ENCODE measurements at regions not wholly inside any gene's neighbourhood (a gene's known extent, or its start where the extent isn't known, plus 50 kb on each side); places are given as distances from the start of the nearest gene placed in this dataset.

GRCh38 chr3:116939091-116939490 lies 229.5 kb downstream of the TUSC7 start:
- in situ Hi-C loops (cut with MboI) = no loop called here

GRCh38 chr3:116939550-116939949 lies 230.0 kb downstream of the TUSC7 start:
- DNase-seq = no peak
- Histone ChIP-seq H2AFZ (no peak overlapping the region), H3K27ac (no peak overlapping the region), H3K36me3 (ENCODE audit: low read depth) (no peaks in the 10 kb centered on the region), H3K4me1 (ENCODE audit: insufficient read depth) (no peaks in the 10 kb centered on the region), H3K4me3 (no peak overlapping the region), H3K9ac (no peak overlapping the region), H3F3A (ENCODE audit: insufficient read depth) (no peaks in the 10 kb centered on the region), H3K9me3 (ENCODE audit: low read depth) (no peaks in the 10 kb centered on the region), H3K9me2 (ENCODE audit: insufficient read depth) (0 out of 2 replicates have a peak, but pooled peaks cover 2% of the 10 kb centered on the region), H3K79me2 (ENCODE audit: insufficient read depth) (no peaks in the 10 kb centered on the region), H4K20me1 (ENCODE audit: insufficient read depth) (no peaks in the 10 kb centered on the region), H3K4me2 (ENCODE audit: unreplicated experiment) (no peak overlapping the region), H3K27me3 (replicated peaks; ENCODE audit: insufficient read depth) (no peaks in the 10 kb centered on the region)
- TF ChIP-seq EZH2phosphoT487 (IDR thresholded peaks at IDR 0.05; ENCODE audit: insufficient read depth, low read depth) (no peak), EZH2 (IDR thresholded peaks at IDR 0.05; ENCODE audit: insufficient read depth, poor library complexity, severe bottlenecking) (no peak)
- in situ Hi-C loops (cut with MboI) = no loop called here

More at GRCh38 chr3:116939091-116939490, 229.5 kb downstream of the TUSC7 start:
- H3K4me2 ChIP-seq (ENCODE audit: unreplicated experiment) = no peak overlapping the region
- H3K9me2 ChIP-seq (ENCODE audit: insufficient read depth) = no peaks in the 10 kb centered on the region
- no peaks in the 10 kb centered on the region for H3K36me3 ChIP-seq (ENCODE audit: low read depth)
- H3F3A ChIP-seq (ENCODE audit: insufficient read depth) = no peaks in the 10 kb centered on the region
- H3K27ac ChIP-seq = no peak overlapping the region
- no peaks in the 10 kb centered on the region for H3K4me1 ChIP-seq (ENCODE audit: insufficient read depth)
- no peaks in the 10 kb centered on the region for H3K27me3 ChIP-seq (replicated peaks; ENCODE audit: insufficient read depth)
- no peaks in the 10 kb centered on the region for H3K79me2 ChIP-seq (ENCODE audit: insufficient read depth)
- no peak overlapping the region for H3K9ac ChIP-seq
- H2AFZ ChIP-seq = no peak overlapping the region
- WGBS, 2 experiments (ENCODE audit: low coverage in 1 of 2, low lambda C conversion rate in 2 of 2, missing lambda C conversion rate in 2 of 2) = 34 to 40% methylated on average over 3 of the region's 3 CpGs
- TF ChIP-seq EZH2phosphoT487 (IDR thresholded peaks at IDR 0.05; ENCODE audit: insufficient read depth, low read depth) = no peak
- H4K20me1 ChIP-seq (ENCODE audit: insufficient read depth) = no peaks in the 10 kb centered on the region
- no peak overlapping the region for H3K4me3 ChIP-seq
- DNase-seq = no peak
- no peaks in the 10 kb centered on the region for H3K9me3 ChIP-seq (ENCODE audit: low read depth)

GRCh38 chr3:116940719-116941118 lies 231.1 kb downstream of the TUSC7 start:
- H3F3A ChIP-seq (ENCODE audit: insufficient read depth) = no peaks in the 10 kb centered on the region
- no peak overlapping the region for H3K4me2 ChIP-seq (ENCODE audit: unreplicated experiment)
- in situ Hi-C loops (cut with MboI) = no loop called here
- DNase-seq = no peak
- no peak overlapping the region for H3K9ac ChIP-seq
- H2AFZ ChIP-seq = no peak overlapping the region
- no peak overlapping the region for H3K4me3 ChIP-seq
- 59 to 73% methylated on average over 2 of the region's 2 CpGs for WGBS, 2 experiments (ENCODE audit: low coverage in 1 of 2, low lambda C conversion rate in 2 of 2, missing lambda C conversion rate in 2 of 2)
- 0 out of 2 replicates have a peak, but pooled peaks cover 5% of the 10 kb centered on the region for H3K9me2 ChIP-seq (ENCODE audit: insufficient read depth)
- TF ChIP-seq EZH2 (IDR thresholded peaks at IDR 0.05; ENCODE audit: insufficient read depth, poor library complexity, severe bottlenecking) (no peak), EZH2phosphoT487 (IDR thresholded peaks at IDR 0.05; ENCODE audit: insufficient read depth, low read depth) (no peak)
- H3K4me1 ChIP-seq (ENCODE audit: insufficient read depth) = no peaks in the 10 kb centered on the region
- H3K9me3 ChIP-seq (ENCODE audit: low read depth) = no peaks in the 10 kb centered on the region
- no peaks in the 10 kb centered on the region for H3K27me3 ChIP-seq (replicated peaks; ENCODE audit: insufficient read depth)
- H3K27ac ChIP-seq = no peak overlapping the region
- no peaks in the 10 kb centered on the region for H3K36me3 ChIP-seq (ENCODE audit: low read depth)
- no peaks in the 10 kb centered on the region for H4K20me1 ChIP-seq (ENCODE audit: insufficient read depth)
- H3K79me2 ChIP-seq (ENCODE audit: insufficient read depth) = no peaks in the 10 kb centered on the region

- WGBS, 2 experiments (ENCODE audit: low coverage in 1 of 2, low lambda C conversion rate in 2 of 2, missing lambda C conversion rate in 2 of 2) = 74% methylated on average over 1 of the region's 1 CpG
- Histone ChIP-seq H3K4me3 (no peak overlapping the region), H3F3A (ENCODE audit: insufficient read depth) (no peaks in the 10 kb centered on the region), H3K27me3 (replicated peaks; ENCODE audit: insufficient read depth) (no peaks in the 10 kb centered on the region), H2AFZ (no peak overlapping the region), H3K9ac (no peak overlapping the region), H3K79me2 (ENCODE audit: insufficient read depth) (no peaks in the 10 kb centered on the region), H4K20me1 (ENCODE audit: insufficient read depth) (no peaks in the 10 kb centered on the region), H3K9me3 (ENCODE audit: low read depth) (no peaks in the 10 kb centered on the region), H3K27ac (no peak overlapping the region), H3K4me1 (ENCODE audit: insufficient read depth) (no peaks in the 10 kb centered on the region), H3K4me2 (ENCODE audit: unreplicated experiment) (no peak overlapping the region), H3K9me2 (ENCODE audit: insufficient read depth) (0 out of 2 replicates have a peak, but pooled peaks cover 5% of the 10 kb centered on the region), H3K36me3 (ENCODE audit: low read depth) (no peaks in the 10 kb centered on the region)
- TF ChIP-seq EZH2phosphoT487 (IDR thresholded peaks at IDR 0.05; ENCODE audit: insufficient read depth, low read depth) (no peak), EZH2 (IDR thresholded peaks at IDR 0.05; ENCODE audit: insufficient read depth, poor library complexity, severe bottlenecking) (no peak)
- DNase-seq = no peak
- in situ Hi-C loops (cut with MboI) = no loop called here
Measured at GRCh38 chr3:116946376-116946775, 236.8 kb downstream of the TUSC7 start.

GRCh38 chr3:116947148-116947547 lies 237.6 kb downstream of the TUSC7 start:
- Histone ChIP-seq H3K4me3 (no peak overlapping the region), H3K4me2 (ENCODE audit: unreplicated experiment) (no peak overlapping the region), H3K27me3 (replicated peaks; ENCODE audit: insufficient read depth) (no peaks in the 10 kb centered on the region), H3K27ac (no peak overlapping the region), H3F3A (ENCODE audit: insufficient read depth) (no peaks in the 10 kb centered on the region), H3K79me2 (ENCODE audit: insufficient read depth) (no peaks in the 10 kb centered on the region), H3K9me3 (ENCODE audit: low read depth) (no peaks in the 10 kb centered on the region), H3K4me1 (ENCODE audit: insufficient read depth) (no peaks in the 10 kb centered on the region), H3K9ac (no peak overlapping the region), H4K20me1 (ENCODE audit: insufficient read depth) (no peaks in the 10 kb centered on the region), H3K9me2 (ENCODE audit: insufficient read depth) (0 out of 2 replicates have a peak, but pooled peaks cover 5% of the 10 kb centered on the region), H2AFZ (no peak overlapping the region), H3K36me3 (ENCODE audit: low read depth) (no peaks in the 10 kb centered on the region)
- TF ChIP-seq EZH2 (IDR thresholded peaks at IDR 0.05; ENCODE audit: insufficient read depth, poor library complexity, severe bottlenecking) (no peak), EZH2phosphoT487 (IDR thresholded peaks at IDR 0.05; ENCODE audit: insufficient read depth, low read depth) (no peak)
- 37 to 48% methylated on average over 3 of the region's 3 CpGs for WGBS, 2 experiments (ENCODE audit: low coverage in 1 of 2, low lambda C conversion rate in 2 of 2, missing lambda C conversion rate in 2 of 2)
- no peak for DNase-seq
- in situ Hi-C loops (cut with MboI) = no loop called here

Data from GM23248 (cell line).